Activated T-cell treated with anti-CD3 and anti-CD28 coated beads, Interleukin-2, amount 50 U/mL, for 72 hours (primary cell): ENCODE measurements at regions not wholly inside any gene's neighbourhood (a gene's known extent, or its start where the extent isn't known, plus 50 kb on each side); places are given as distances from the start of the nearest gene placed in this dataset.

Source experiments
- ATAC-seq, 2 donors: fragments of 150-1000 bp; cut with Tn5 transposase; replicated peaks in 1 of 2; 2 replicates each; pipeline ENCODE4 v1.10.0; 2021; ENCODE audit warnings: moderate library complexity in 2 of 2, mild to moderate bottlenecking in 1 of 2
- DNase-seq, 2 donors: peaks; one replicate each; pipeline ENCODE4 v3.0.0; 2021 to 2022; ENCODE audit warnings: mixed read lengths in 1 of 2
- H3K27ac Mint-ChIP-seq: one replicate; pipeline ENCODE4 v1.8.0; 2022; ENCODE audit warnings: mild to moderate bottlenecking, moderate library complexity, mixed read lengths
- H3K27me3 Mint-ChIP-seq: one replicate; pipeline ENCODE4 v1.8.0; 2022; ENCODE audit warnings: low read depth, mixed read lengths
- H3K36me3 Mint-ChIP-seq, 2 donors: one replicate each; pipeline ENCODE4 v1.8.0; 2022; ENCODE audit warnings: mixed read lengths in 2 of 2, mild to moderate bottlenecking in 1 of 2; ENCODE audit not compliant: insufficient read depth in 2 of 2
- H3K4me1 Mint-ChIP-seq: one replicate; pipeline ENCODE4 v1.8.0; 2022; ENCODE audit warnings: low read depth, mixed read lengths
- H3K4me3 Mint-ChIP-seq, 2 donors: one replicate each; pipeline ENCODE4 v1.8.0; 2022; ENCODE audit warnings: mild to moderate bottlenecking in 2 of 2, mixed read lengths in 2 of 2, moderate library complexity in 2 of 2
- H3K9me3 Mint-ChIP-seq, 2 donors: one replicate each; pipeline ENCODE4 v1.8.0; 2022; ENCODE audit warnings: mixed read lengths in 2 of 2

DNA sequence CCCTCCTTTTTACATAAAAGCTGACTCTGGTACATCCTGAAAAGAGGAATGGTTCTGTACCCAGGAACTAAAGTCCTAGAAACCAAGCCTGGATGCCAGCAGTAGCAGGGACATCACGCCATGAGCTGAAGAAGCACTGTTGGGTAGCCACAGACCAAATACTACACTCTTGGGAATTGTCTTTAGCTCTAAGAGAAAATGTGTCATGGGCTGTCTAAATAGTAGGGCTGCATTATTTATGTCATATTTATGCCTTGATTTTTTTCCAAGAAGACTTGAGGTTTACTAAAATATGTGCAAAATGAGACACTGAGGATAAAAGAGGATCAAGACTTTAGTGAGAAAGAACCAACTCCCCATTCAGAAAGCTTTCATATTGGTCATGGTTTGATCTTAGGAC lies 213.6 kb downstream of the RAB38 start:
- Mint-ChIP-seq H3K27ac (no peak overlapping the region), H3K27me3 (peaks cover 6% of the 10 kb centered on the region), H3K4me3 (no peak overlapping the region), H3K9me3 (no peaks in the 10 kb centered on the region), H3K4me1 (no peaks in the 10 kb centered on the region), H3K36me3 (no peaks in the 10 kb centered on the region)
- ATAC-seq = no peak
- DNase-seq = no peak

DNA sequence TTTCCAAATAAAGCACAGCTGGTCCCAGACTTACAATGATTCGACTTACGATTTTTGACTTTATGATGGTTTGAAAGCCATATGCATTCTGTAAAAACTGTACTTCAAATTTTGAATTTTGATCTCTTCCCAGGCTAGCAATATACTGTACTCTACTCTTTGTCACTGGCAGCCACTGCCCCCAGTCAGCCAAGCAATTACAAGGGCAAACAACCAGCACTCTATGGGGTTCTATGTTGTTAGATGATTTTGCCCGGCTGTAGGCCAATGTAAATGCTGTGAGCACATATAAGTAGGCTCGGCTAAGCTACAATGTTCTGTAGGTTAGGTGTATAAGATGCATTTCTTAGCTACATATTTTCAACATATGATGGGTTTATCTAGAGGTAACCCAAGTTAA lies 217.3 kb downstream of the RAB38 start:
- DNase-seq (no peak), ATAC-seq (no peak)
- Mint-ChIP-seq H3K36me3 (no peaks in the 10 kb centered on the region), H3K27ac (no peak overlapping the region), H3K4me1 (no peaks in the 10 kb centered on the region), H3K4me3 (no peak overlapping the region), H3K27me3 (peaks cover 6% of the 10 kb centered on the region), H3K9me3 (no peaks in the 10 kb centered on the region)

GRCh38 chr11:87954476-87954875 lies 220.8 kb downstream of the RAB38 start:
- Mint-ChIP-seq H3K4me1 (no peaks in the 10 kb centered on the region), H3K4me3 (no peak overlapping the region), H3K27ac (no peak overlapping the region), H3K27me3 (peaks cover 12% of the 10 kb centered on the region), H3K36me3 (no peaks in the 10 kb centered on the region), H3K9me3 (no peaks in the 10 kb centered on the region)
- DNase-seq (no peak), ATAC-seq (no peak)

DNA sequence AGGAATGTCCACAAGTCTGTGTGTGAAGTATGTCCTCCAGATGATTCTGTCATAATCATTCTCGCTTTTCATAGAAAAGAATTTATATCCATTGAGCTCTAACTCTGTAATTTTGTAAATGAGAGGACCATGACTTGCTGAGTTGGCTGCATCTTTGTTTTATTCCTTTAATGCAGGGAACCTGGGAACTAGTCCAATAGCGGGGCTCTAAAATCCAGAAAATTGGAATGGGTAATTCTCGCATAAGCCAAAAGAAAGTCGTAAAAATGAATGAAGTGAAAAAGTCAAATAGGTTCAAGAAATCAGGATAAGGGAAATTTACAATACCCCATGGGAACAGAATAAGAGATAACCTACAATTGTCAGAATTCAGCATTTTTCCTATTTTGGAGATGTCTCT lies 232.5 kb downstream of the RAB38 start:
- H3K27me3 Mint-ChIP-seq = no peaks in the 10 kb centered on the region

GRCh38 chr11:87934182-87934581 lies 241.1 kb downstream of the RAB38 start:
- ATAC-seq = no peak
- H3K27me3 Mint-ChIP-seq = no peaks in the 10 kb centered on the region
- no peak overlapping the region for H3K4me3 Mint-ChIP-seq
- no peaks in the 10 kb centered on the region for H3K4me1 Mint-ChIP-seq
- DNase-seq = no peak
- no peak overlapping the region for H3K27ac Mint-ChIP-seq
- no peaks in the 10 kb centered on the region for H3K9me3 Mint-ChIP-seq
- H3K36me3 Mint-ChIP-seq = no peaks in the 10 kb centered on the region

More for the DNA sequence above, 232.5 kb downstream of the RAB38 start:
- H3K4me1 Mint-ChIP-seq = no peaks in the 10 kb centered on the region
- H3K27ac Mint-ChIP-seq = no peak overlapping the region
- no peak overlapping the region for H3K4me3 Mint-ChIP-seq
- no peaks in the 10 kb centered on the region for H3K36me3 Mint-ChIP-seq
- H3K9me3 Mint-ChIP-seq = peaks cover 0 to 3% of the 10 kb centered on the region in 2 donors
- no peak for ATAC-seq
- DNase-seq = no peak

GRCh38 chr11:87926250-87926970 lies 248.8 kb downstream of the RAB38 start:
- ATAC-seq = no peak
- DNase-seq = no peak
- Mint-ChIP-seq H3K27ac (no peak overlapping the region), H3K4me1 (no peaks in the 10 kb centered on the region), H3K36me3 (no peaks in the 10 kb centered on the region), H3K9me3 (no peaks in the 10 kb centered on the region), H3K4me3 (no peak overlapping the region), H3K27me3 (no peaks in the 10 kb centered on the region)

DNA sequence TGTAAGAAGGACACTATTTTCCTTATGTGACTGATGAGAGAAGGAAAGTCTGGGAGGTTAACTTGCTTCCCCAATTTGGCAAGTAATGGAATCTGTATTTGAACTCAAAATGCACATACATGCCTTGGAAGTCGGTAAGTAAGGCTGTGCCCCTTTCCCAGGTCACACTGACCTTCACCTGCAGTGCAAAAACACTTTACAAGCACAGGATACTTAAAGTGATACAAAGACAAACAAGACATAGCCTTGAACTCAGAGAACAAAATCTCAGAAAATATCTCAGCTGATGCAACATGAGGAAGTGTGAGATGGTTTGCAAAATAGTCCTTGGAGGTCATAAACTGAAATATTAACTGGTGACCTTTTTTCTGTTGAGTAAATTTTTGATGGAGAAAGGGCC lies 251.1 kb downstream of the RAB38 start:
- no peak overlapping the region for H3K4me3 Mint-ChIP-seq
- no peaks in the 10 kb centered on the region for H3K36me3 Mint-ChIP-seq
- H3K27me3 Mint-ChIP-seq = no peaks in the 10 kb centered on the region
- H3K4me1 Mint-ChIP-seq = no peaks in the 10 kb centered on the region
- H3K27ac Mint-ChIP-seq = no peak overlapping the region
- no peak for ATAC-seq
- H3K9me3 Mint-ChIP-seq = no peaks in the 10 kb centered on the region
- no peak for DNase-seq

GRCh38 chr11:87917111-87917510 lies 258.1 kb downstream of the RAB38 start:
- DNase-seq (no peak), ATAC-seq (no peak)
- H3K27ac Mint-ChIP-seq = no peak overlapping the region
- no peak overlapping the region for H3K4me3 Mint-ChIP-seq
- no peaks in the 10 kb centered on the region for H3K9me3 Mint-ChIP-seq
- no peaks in the 10 kb centered on the region for H3K36me3 Mint-ChIP-seq
- H3K4me1 Mint-ChIP-seq = no peaks in the 10 kb centered on the region
- no peaks in the 10 kb centered on the region for H3K27me3 Mint-ChIP-seq

DNA sequence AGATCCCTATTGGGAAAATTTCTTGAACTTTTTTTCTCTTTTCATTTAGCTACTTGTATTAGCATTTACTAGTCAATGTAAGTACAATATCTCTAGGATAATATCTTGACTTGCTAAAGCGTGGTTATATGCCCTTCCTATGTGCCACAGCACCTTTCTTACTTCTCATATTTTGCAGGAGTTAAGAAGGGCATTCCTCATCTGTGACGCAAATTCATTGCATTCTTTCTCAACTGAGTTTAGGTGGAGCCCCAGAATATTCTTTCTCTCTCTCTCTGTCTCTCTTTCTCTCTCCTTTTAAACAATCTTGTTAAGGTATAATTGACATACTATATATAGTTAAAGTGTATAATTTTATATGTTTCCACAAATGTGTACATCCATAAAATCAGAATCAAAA lies 266.1 kb downstream of the RAB38 start:
- H3K27me3 Mint-ChIP-seq = no peaks in the 10 kb centered on the region
- no peaks in the 10 kb centered on the region for H3K4me1 Mint-ChIP-seq
- H3K9me3 Mint-ChIP-seq = no peaks in the 10 kb centered on the region
- ATAC-seq (no peak), DNase-seq (no peak)
- H3K36me3 Mint-ChIP-seq = no peaks in the 10 kb centered on the region
- H3K4me3 Mint-ChIP-seq = no peak overlapping the region
- H3K27ac Mint-ChIP-seq = no peak overlapping the region

DNA sequence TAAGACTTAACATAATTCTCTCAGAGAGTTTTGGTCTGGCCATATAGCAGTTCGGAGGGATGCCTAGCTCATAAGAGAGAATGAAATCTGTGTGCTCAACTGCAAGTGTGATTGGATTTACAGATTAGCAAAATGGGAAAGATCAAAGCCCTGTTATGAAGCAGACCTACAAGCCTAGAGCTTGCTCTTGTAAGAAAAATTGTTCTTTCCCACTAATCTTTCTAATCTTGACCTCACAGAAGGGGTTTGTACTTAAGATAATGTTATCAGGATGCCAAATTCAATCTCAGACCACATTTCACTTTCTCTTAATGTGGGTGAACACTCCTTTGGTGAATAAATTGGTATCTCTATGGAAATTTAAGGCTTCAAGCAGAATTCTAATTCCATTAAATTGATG lies 267.2 kb downstream of the RAB38 start:
- H3K4me3 Mint-ChIP-seq = no peak overlapping the region
- no peak overlapping the region for H3K27ac Mint-ChIP-seq
- no peak for DNase-seq
- H3K36me3 Mint-ChIP-seq = no peaks in the 10 kb centered on the region
- H3K4me1 Mint-ChIP-seq = no peaks in the 10 kb centered on the region
- H3K27me3 Mint-ChIP-seq = no peaks in the 10 kb centered on the region
- no peak for ATAC-seq
- H3K9me3 Mint-ChIP-seq = no peaks in the 10 kb centered on the region

DNA sequence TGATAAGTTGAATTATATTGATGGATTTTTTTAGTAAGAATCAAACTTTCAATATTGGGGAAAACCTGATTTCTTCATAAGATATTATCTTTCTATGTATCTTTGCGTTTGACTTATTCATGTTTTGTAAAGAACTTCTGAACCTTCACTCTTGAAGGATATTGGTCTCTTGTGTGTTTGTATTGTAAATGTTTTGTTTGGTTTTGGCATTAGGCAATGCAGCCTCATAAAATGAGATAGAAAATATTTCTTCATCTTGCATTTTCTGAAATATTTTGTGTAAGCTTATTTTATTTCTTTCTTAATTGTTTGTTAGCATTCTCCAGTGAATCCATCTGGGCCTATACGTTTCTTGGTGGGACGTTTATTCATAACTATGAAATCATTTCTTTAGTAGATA lies 271.9 kb downstream of the RAB38 start:
- Mint-ChIP-seq H3K36me3 (no peaks in the 10 kb centered on the region), H3K4me3 (no peak overlapping the region), H3K9me3 (peaks cover 0 to under 1% of the 10 kb centered on the region in 2 donors), H3K4me1 (no peaks in the 10 kb centered on the region), H3K27ac (no peak overlapping the region), H3K27me3 (no peaks in the 10 kb centered on the region)
- ATAC-seq (no peak), DNase-seq (no peak)

- H3K36me3 Mint-ChIP-seq = no peaks in the 10 kb centered on the region
- H3K27ac Mint-ChIP-seq = no peak overlapping the region
- DNase-seq (no peak), ATAC-seq (no peak)
- no peak overlapping the region for H3K4me3 Mint-ChIP-seq
- H3K9me3 Mint-ChIP-seq = peaks cover 0 to 2% of the 10 kb centered on the region in 2 donors
- H3K27me3 Mint-ChIP-seq = no peaks in the 10 kb centered on the region
- no peaks in the 10 kb centered on the region for H3K4me1 Mint-ChIP-seq
These were observed 273.9 kb downstream of the RAB38 start for GRCh38 chr11:87901341-87901740.

- no peaks in the 10 kb centered on the region for H3K4me1 Mint-ChIP-seq
- H3K36me3 Mint-ChIP-seq = no peaks in the 10 kb centered on the region
- no peak overlapping the region for H3K27ac Mint-ChIP-seq
- no peaks in the 10 kb centered on the region for H3K27me3 Mint-ChIP-seq
- H3K9me3 Mint-ChIP-seq = peaks cover 0 to 2% of the 10 kb centered on the region in 2 donors
- H3K4me3 Mint-ChIP-seq = no peak overlapping the region
- DNase-seq = no peak
- ATAC-seq = no peak
These were observed 277.3 kb downstream of the RAB38 start for GRCh38 chr11:87897921-87898320.

DNA sequence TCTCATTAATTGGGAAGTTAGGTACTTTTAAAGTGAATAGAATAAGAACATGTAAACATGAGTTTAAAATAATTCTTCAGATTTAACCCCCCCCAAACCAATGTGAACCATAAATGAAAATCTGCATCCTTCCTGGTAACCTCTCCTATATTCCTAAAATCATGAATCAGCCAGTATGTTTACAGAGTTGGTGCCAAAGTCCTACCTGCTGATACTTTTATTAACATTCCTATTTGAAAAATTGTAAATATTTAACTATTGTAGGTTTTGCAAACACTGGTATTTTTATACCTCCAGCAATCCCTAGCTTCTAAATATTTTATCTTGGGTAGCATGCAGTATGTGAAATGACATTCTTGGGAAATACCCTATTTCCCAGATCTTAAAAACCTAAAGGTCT lies 278.2 kb downstream of the RAB38 start:
- Mint-ChIP-seq H3K4me3 (no peak overlapping the region), H3K27ac (no peak overlapping the region), H3K4me1 (no peaks in the 10 kb centered on the region), H3K9me3 (peaks cover 0 to 2% of the 10 kb centered on the region in 2 donors), H3K27me3 (no peaks in the 10 kb centered on the region), H3K36me3 (no peaks in the 10 kb centered on the region)
- DNase-seq (no peak), ATAC-seq (no peak)
